ENCODE measurements at regions not wholly inside any gene's neighbourhood (a gene's known extent, or its start where the extent isn't known, plus 50 kb on each side); places are given as distances from the start of the nearest gene placed in this dataset.
A peak's percentile ranks its signal among the peaks of the same experiment; 100 is the strongest.

DNA sequence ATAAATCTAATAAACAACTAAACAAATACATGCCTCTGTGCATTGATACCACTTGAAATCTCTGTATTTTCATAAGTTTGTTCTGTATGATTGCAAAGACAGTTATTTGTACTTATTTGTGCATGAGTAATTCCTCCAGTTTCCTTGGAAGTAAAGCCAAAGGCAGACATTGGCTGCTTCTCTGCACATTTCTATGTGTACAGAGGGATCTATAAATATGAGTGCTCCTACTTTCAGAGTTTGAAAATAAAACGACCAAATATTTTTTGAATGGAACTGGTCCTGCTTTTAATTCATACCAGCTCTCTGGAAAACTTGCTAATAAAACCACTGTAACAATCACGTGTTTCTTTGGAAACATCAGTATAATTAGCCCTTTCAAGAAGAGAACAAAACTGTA, 306.5 kb downstream of the MAN2A1 start:
- Histone ChIP-seq H3K27ac (peak overlapping the region in 1 of 4 donors; percentile 36), H3K27me3 (no peaks in the 10 kb centered on the region), H3K9me3 (no peaks in the 10 kb centered on the region), H3K4me1 (peaks cover 0 to 44% (median 37%) of the 10 kb centered on the region in 4 donors), H3K36me3 (no peaks in the 10 kb centered on the region), H3K4me3 (no peak overlapping the region)
- intact Hi-C loops (cut with DNase I): no loop called here
- WGBS, 2 donors: 54 to 65% methylated on average over 2 of the region's 2 CpGs
- DNase-seq: no peak
- TF ChIP-seq POLR2AphosphoS5 (IDR thresholded peaks at IDR 0.05) (no peak), POLR2A (IDR thresholded peaks at IDR 0.05) (no peak), EP300 (IDR thresholded peaks at IDR 0.05) (no peak)
- TF ChIP-seq, protein P1, sequence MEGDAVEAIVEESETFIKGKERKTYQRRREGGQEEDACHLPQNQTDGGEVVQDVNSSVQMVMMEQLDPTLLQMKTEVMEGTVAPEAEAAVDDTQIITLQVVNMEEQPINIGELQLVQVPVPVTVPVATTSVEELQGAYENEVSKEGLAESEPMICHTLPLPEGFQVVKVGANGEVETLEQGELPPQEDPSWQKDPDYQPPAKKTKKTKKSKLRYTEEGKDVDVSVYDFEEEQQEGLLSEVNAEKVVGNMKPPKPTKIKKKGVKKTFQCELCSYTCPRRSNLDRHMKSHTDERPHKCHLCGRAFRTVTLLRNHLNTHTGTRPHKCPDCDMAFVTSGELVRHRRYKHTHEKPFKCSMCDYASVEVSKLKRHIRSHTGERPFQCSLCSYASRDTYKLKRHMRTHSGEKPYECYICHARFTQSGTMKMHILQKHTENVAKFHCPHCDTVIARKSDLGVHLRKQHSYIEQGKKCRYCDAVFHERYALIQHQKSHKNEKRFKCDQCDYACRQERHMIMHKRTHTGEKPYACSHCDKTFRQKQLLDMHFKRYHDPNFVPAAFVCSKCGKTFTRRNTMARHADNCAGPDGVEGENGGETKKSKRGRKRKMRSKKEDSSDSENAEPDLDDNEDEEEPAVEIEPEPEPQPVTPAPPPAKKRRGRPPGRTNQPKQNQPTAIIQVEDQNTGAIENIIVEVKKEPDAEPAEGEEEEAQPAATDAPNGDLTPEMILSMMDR (IDR thresholded peaks at IDR 0.05): no peak

DNA sequence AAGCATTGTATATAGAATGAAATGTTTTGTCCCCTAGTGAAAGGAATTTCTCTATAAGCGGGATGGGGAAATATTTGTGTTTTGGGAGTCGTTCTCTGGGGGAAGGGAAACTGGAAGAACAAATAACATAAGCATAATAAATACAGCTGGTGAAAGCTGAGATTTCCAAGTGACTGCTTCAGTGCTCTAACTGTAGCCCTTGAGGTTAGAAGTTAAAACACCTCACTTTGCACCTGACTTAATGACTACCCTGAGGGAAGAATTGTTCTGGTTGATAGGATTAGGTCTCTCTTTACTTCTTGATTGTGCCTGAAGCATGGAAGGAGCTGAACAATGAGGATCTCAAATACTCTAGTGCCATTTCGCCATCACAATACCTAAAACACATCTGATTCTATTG, 307.4 kb downstream of the MAN2A1 start:
- Histone ChIP-seq H3K4me1 (peaks cover 0 to 51% (median 45%) of the 10 kb centered on the region in 4 donors), H3K27ac (no peak overlapping the region), H3K4me3 (no peak overlapping the region), H3K36me3 (no peaks in the 10 kb centered on the region), H3K9me3 (no peaks in the 10 kb centered on the region), H3K27me3 (no peaks in the 10 kb centered on the region)
- no peak for TF ChIP-seq POLR2A (IDR thresholded peaks at IDR 0.05)
- TF ChIP-seq, protein P1 (IDR thresholded peaks at IDR 0.05): no peak
- no peak for TF ChIP-seq POLR2AphosphoS5 (IDR thresholded peaks at IDR 0.05)
- TF ChIP-seq EP300 (IDR thresholded peaks at IDR 0.05): no peak
- DNase-seq: no peak
- 57 to 73% methylated on average over 3 of the region's 3 CpGs for WGBS, 2 donors
- intact Hi-C loops (cut with DNase I): no loop called here

DNA sequence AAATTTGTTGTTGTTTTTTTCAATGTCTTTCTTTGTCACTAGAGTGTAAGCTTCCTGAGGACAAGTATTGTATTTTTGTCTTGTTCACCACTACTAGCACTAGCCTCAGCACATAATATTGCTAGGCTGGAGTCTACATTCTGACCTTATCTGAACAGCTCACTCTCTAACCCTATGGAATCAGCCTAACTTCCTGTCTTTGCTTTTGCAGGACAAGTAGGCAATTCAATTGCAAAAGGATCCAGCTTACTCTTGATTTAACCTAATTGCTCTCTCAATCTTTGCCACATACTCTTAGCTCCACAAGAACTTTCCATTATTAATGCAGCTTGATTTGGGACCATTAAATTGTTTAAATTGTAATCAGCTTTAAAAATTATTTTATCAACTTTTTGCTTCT, 308.5 kb downstream of the MAN2A1 start:
- H3K9me3 ChIP-seq: no peaks in the 10 kb centered on the region
- no peak for DNase-seq
- H3K27ac ChIP-seq: no peak overlapping the region
- no peak overlapping the region for H3K4me3 ChIP-seq
- H3K27me3 ChIP-seq: no peaks in the 10 kb centered on the region
- TF ChIP-seq POLR2AphosphoS5 (IDR thresholded peaks at IDR 0.05) (no peak), EP300 (IDR thresholded peaks at IDR 0.05) (no peak), POLR2A (IDR thresholded peaks at IDR 0.05) (no peak)
- TF ChIP-seq, protein P1 (IDR thresholded peaks at IDR 0.05): no peak
- intact Hi-C loops (cut with DNase I): no loop called here
- no peaks in the 10 kb centered on the region for H3K36me3 ChIP-seq
- peaks cover 0 to 57% (median 52%) of the 10 kb centered on the region in 4 donors for H3K4me1 ChIP-seq

DNA sequence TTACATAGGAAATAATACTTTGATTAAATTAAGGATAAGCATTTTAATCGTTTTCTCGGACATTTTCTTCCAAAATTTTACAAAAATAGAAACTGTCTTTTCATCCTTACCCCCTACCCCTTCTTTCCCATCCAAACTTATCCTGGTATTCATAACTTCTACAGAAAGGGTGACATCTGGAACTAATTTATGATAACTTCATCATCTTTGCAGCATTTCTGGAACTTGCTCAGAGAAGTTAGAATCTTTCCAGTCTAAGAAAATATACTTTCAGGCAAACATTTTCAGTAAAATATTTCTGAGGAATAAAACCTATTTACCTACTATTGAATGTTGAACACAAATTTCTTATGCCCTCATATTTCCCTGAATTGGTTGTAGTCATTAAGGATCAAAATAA, 309.0 kb downstream of the MAN2A1 start:
- Histone ChIP-seq H3K36me3 (no peaks in the 10 kb centered on the region), H3K27me3 (no peaks in the 10 kb centered on the region), H3K9me3 (no peaks in the 10 kb centered on the region), H3K4me3 (no peak overlapping the region), H3K27ac (peak overlapping the region in 1 of 4 donors; percentile 68), H3K4me1 (peaks cover 0 to 57% (median 52%) of the 10 kb centered on the region in 4 donors)
- intact Hi-C loops (cut with DNase I): no loop called here
- DNase-seq: no peak
- WGBS, 2 donors: 32 to 36% methylated on average over 2 of the region's 2 CpGs
- TF ChIP-seq EP300 (IDR thresholded peaks at IDR 0.05): no peak
- no peak for TF ChIP-seq POLR2AphosphoS5 (IDR thresholded peaks at IDR 0.05)
- TF ChIP-seq POLR2A (IDR thresholded peaks at IDR 0.05): no peak
- TF ChIP-seq, protein P1 (IDR thresholded peaks at IDR 0.05): no peak

DNA sequence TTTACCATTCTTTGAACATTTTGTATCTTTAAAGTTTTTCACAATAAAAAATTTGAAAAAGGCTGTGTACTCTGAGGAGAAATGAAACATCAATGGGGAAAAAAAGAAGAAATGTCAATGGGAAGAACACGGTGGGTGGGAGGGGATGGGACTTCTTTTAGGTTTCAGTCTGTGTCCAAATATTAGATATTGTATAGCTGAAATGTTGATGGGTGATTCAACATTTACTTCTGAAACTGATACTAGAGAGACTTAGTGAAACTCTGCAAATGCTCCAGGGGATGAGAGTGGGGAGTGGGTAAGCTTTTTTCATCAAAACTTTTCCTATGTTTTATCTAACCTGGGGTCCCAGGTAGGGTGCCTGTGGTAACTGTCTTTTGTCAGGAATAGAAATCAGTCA, 311.9 kb downstream of the MAN2A1 start:
- Histone ChIP-seq H3K4me3 (no peak overlapping the region), H3K27ac (peak overlapping the region; percentile 49 to 75 (median 67)), H3K4me1 (peaks cover 0 to 43% (median 41%) of the 10 kb centered on the region in 4 donors), H3K36me3 (no peaks in the 10 kb centered on the region), H3K27me3 (no peaks in the 10 kb centered on the region), H3K9me3 (no peaks in the 10 kb centered on the region)
- 85 to 89% methylated on average over 1 of the region's 1 CpG for WGBS, 2 donors
- DNase-seq: no peak
- intact Hi-C loops (cut with DNase I): loop anchor here (5.0 kb wide), 2 partner anchors 86 to 314 kb away; partner anchors contain the start of gene MAN2A1
- no peak for TF ChIP-seq POLR2A (IDR thresholded peaks at IDR 0.05)
- TF ChIP-seq, protein P1 (IDR thresholded peaks at IDR 0.05): no peak
- no peak for TF ChIP-seq EP300 (IDR thresholded peaks at IDR 0.05)
- TF ChIP-seq POLR2AphosphoS5 (IDR thresholded peaks at IDR 0.05): no peak
